NCI-H69 (cell line): ENCODE measurements at regions not wholly inside any gene's neighbourhood (a gene's known extent, or its start where the extent isn't known, plus 50 kb on each side); places are given as distances from the start of the nearest gene placed in this dataset.

ENCODE experiments used
- DNase-seq: peaks from one replicate; lab custom pipeline; 2025; lab: John Stamatoyannopoulos, UW

GRCh38 chr18:5091741-5092140 is 105.3 kb downstream of the AKAIN1 start:
- DNase-seq: no peak

- DNase-seq: no peak
Measured at GRCh38 chr18:5075297-5075696, 121.8 kb downstream of the AKAIN1 start.

- DNase-seq: peak; percentile 86
Measured at GRCh38 chr18:5073026-5073944, 123.8 kb downstream of the AKAIN1 start.

- DNase-seq: no peak
Measured at GRCh38 chr18:5068851-5069250, 128.2 kb downstream of the AKAIN1 start.

- DNase-seq: peak; percentile 67
Measured at GRCh38 chr18:5066380-5066977, 130.6 kb downstream of the AKAIN1 start.

GRCh38 chr18:5065615-5066014 is 131.4 kb downstream of the AKAIN1 start:
- DNase-seq: peak; percentile 28

GRCh38 chr18:5064841-5065370 is 132.2 kb downstream of the AKAIN1 start:
- DNase-seq: no peak

GRCh38 chr18:5061785-5062184 is 135.3 kb downstream of the AKAIN1 start:
- no peak for DNase-seq

GRCh38 chr18:5060543-5060942 is 136.5 kb downstream of the AKAIN1 start:
- DNase-seq: no peak

- no peak for DNase-seq
Measured at GRCh38 chr18:5059696-5060032, 137.4 kb downstream of the AKAIN1 start.

GRCh38 chr18:5058768-5059695 is 138.0 kb downstream of the AKAIN1 start:
- peak; percentile 87 for DNase-seq

GRCh38 chr18:5057386-5058348 is 139.4 kb downstream of the AKAIN1 start:
- peak; percentile 90 for DNase-seq

- DNase-seq: peak; percentile 32
Measured at GRCh38 chr18:5052491-5052890, 144.6 kb downstream of the AKAIN1 start.

GRCh38 chr18:5051207-5051606 is 145.8 kb downstream of the AKAIN1 start:
- DNase-seq: no peak

GRCh38 chr18:5049124-5049523 is 147.9 kb downstream of the AKAIN1 start:
- DNase-seq: no peak

GRCh38 chr18:5040476-5040875 is 156.6 kb downstream of the AKAIN1 start:
- DNase-seq: no peak

- DNase-seq: no peak
Measured at GRCh38 chr18:5036523-5036922, 160.5 kb downstream of the AKAIN1 start.

- no peak for DNase-seq
Measured at GRCh38 chr18:5031216-5031615, 165.8 kb downstream of the AKAIN1 start.

- no peak for DNase-seq
Measured at GRCh38 chr18:5030636-5031035, 166.4 kb downstream of the AKAIN1 start.

- DNase-seq: no peak
Measured at GRCh38 chr18:5029592-5029991, 167.5 kb downstream of the AKAIN1 start.

GRCh38 chr18:5024741-5025140 is 172.3 kb downstream of the AKAIN1 start:
- no peak for DNase-seq
